ENCODE measurements at regions not wholly inside any gene's neighbourhood (a gene's known extent, or its start where the extent isn't known, plus 50 kb on each side); places are given as distances from the start of the nearest gene placed in this dataset.

GRCh38 chr17:54807331-54807730, 93.3 kb upstream of the TOM1L1 start:
- intact Hi-C loops (cut with DNase I) = no loop called here
- no peak for DNase-seq
- ATAC-seq = no peak
- 78 to 81% methylated on average over 2 of the region's 2 CpGs for WGBS, 2 donors
- no peaks in the 10 kb centered on the region for H3K9me3 ChIP-seq
- no peaks in the 10 kb centered on the region for H3K4me1 ChIP-seq
- H3K4me3 ChIP-seq = no peak overlapping the region
- no peaks in the 10 kb centered on the region for H3K27me3 ChIP-seq
- H3K27ac ChIP-seq = no peak overlapping the region
- no peaks in the 10 kb centered on the region for H3K36me3 ChIP-seq
- no peak for TF ChIP-seq CTCF (IDR thresholded peaks at IDR 0.05)

GRCh38 chr17:54813896-54814295, 86.8 kb upstream of the TOM1L1 start:
- no peaks in the 10 kb centered on the region for H3K9me3 ChIP-seq
- ATAC-seq (no peak), DNase-seq (no peak)
- H3K4me1 ChIP-seq = no peaks in the 10 kb centered on the region
- no peaks in the 10 kb centered on the region for H3K27me3 ChIP-seq
- no peak overlapping the region for H3K4me3 ChIP-seq
- intact Hi-C loops (cut with DNase I) = no loop called here
- 77 to 91% methylated on average over 1 of the region's 1 CpG for WGBS, 2 donors
- no peak overlapping the region for H3K27ac ChIP-seq
- no peak for TF ChIP-seq CTCF (IDR thresholded peaks at IDR 0.05)
- no peaks in the 10 kb centered on the region for H3K36me3 ChIP-seq

- DNase-seq (no peak), ATAC-seq (no peak)
- H3K27me3 ChIP-seq = no peaks in the 10 kb centered on the region
- TF ChIP-seq CTCF (IDR thresholded peaks at IDR 0.05) = no peak
- intact Hi-C loops (cut with DNase I) = no loop called here
- no peak overlapping the region for H3K27ac ChIP-seq
- H3K4me1 ChIP-seq = no peaks in the 10 kb centered on the region
- no peaks in the 10 kb centered on the region for H3K36me3 ChIP-seq
- no peak overlapping the region for H3K4me3 ChIP-seq
- H3K9me3 ChIP-seq = no peaks in the 10 kb centered on the region
- WGBS, 2 donors = 68 to 73% methylated on average over 3 of the region's 3 CpGs
Measured at GRCh38 chr17:54814371-54814770, 86.3 kb upstream of the TOM1L1 start.

- H3K36me3 ChIP-seq = no peaks in the 10 kb centered on the region
- WGBS, 2 donors = 49 to 64% methylated on average over 3 of the region's 3 CpGs
- no peak overlapping the region for H3K4me3 ChIP-seq
- H3K9me3 ChIP-seq = peaks cover 0 to 11% (median 0%) of the 10 kb centered on the region in 11 donors
- no peaks in the 10 kb centered on the region for H3K4me1 ChIP-seq
- intact Hi-C loops (cut with DNase I) = no loop called here
- no peak overlapping the region for H3K27ac ChIP-seq
- ATAC-seq (no peak), DNase-seq (no peak)
- TF ChIP-seq CTCF (IDR thresholded peaks at IDR 0.05) = no peak
- H3K27me3 ChIP-seq = no peaks in the 10 kb centered on the region
Measured at GRCh38 chr17:54834086-54834485, 66.6 kb upstream of the TOM1L1 start.

- intact Hi-C loops (cut with DNase I) = no loop called here
Measured at GRCh38 chr17:54835015-54835414, 65.6 kb upstream of the TOM1L1 start.

More at GRCh38 chr17:54835015-54835414, 65.6 kb upstream of the TOM1L1 start:
- no peak for TF ChIP-seq CTCF (IDR thresholded peaks at IDR 0.05)
- no peak for ATAC-seq
- Histone ChIP-seq H3K36me3 (no peaks in the 10 kb centered on the region), H3K9me3 (peaks cover 0 to 11% (median 0%) of the 10 kb centered on the region in 11 donors), H3K4me3 (no peak overlapping the region), H3K27ac (no peak overlapping the region), H3K4me1 (no peaks in the 10 kb centered on the region), H3K27me3 (no peaks in the 10 kb centered on the region)
- DNase-seq = no peak
- whole genome bisulfite sequencing, 2 donors = 68 to 77% methylated on average over 2 of the region's 2 CpGs

Measured in heart right ventricle (tissue), 16 donors.